HG03460 (cell line): ENCODE measurements at regions not wholly inside any gene's neighbourhood (a gene's known extent, or its start where the extent isn't known, plus 50 kb on each side); places are given as distances from the start of the nearest gene placed in this dataset.

Source experiments
- ATAC-seq: cut with Tn5 transposase; IDR thresholded peaks from one replicate; pipeline ENCODE4 v1.9.1; 2021; ENCODE audit not compliant: unreplicated experiment

DNA sequence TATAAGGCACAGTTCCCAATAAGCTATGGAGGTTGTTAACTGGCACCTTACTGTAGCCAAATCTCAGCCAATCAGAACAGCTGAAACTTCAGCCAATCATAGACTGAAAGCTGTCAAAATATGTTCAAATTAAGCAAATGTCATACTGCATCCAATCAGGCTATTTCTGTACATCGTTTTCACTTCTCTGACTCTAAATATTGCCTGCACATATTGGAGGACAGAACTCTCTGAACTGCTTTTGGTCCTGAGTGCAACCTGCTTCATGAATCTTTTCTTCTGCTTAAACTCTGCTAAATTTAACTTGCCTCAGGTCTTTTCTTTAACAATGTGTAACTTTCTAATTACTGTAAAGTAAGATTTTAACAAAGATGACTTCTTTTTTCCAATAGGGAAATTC lies 1198.9 kb upstream of the PCDH7 start:
- no peak for ATAC-seq

DNA sequence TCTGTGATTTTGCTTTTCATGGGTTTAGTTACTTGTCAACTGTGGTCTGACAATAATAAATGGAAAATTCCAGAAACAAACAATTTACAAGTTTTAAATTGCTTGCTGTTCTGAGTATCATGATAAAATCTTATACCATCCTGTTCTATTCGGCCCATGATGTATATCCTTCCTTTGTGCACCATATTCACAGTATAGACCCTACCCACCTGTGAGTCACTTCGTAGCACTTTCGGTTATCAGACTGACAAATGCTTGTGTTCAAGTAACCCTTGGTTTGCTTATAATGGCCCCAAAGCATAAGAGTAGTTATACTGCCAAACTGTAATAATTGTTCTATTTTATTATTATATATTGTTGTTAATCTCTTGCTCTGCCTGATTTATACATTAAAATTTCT lies 1183.4 kb upstream of the PCDH7 start:
- ATAC-seq: no peak

DNA sequence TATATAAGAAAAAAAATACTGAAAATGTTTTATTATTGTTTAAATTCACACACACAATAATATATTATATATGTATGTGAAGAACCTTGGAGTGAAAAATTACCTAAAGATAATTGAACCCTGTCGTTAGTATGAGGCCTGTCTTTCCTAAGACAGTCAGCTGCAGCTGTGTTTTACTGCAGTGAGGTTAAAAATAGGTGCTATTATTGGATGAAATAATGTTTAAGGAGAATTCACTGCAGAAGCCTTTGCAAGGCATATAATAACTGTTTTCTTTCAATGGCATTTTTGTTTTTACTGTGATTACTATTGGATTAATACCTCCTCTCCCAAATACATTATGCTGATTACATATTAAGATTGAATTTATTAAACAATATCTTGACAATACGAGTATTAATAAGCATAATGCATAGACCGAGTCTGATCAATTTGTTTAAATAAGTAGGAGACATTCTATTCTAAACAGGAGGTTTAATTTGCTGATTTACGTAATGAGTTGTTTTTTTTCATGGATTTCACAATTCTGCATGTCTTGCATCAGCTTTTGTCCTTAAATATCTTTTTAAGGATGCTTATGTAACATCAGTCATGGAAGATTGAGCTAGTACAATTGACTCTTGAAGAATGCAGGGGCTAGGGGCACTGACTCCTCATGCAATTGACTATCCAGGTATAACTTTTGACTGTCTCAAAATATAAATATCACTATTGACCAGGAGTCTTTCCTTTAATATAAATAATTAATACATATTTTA lies 1181.1 kb upstream of the PCDH7 start:
- ATAC-seq: no peak

DNA sequence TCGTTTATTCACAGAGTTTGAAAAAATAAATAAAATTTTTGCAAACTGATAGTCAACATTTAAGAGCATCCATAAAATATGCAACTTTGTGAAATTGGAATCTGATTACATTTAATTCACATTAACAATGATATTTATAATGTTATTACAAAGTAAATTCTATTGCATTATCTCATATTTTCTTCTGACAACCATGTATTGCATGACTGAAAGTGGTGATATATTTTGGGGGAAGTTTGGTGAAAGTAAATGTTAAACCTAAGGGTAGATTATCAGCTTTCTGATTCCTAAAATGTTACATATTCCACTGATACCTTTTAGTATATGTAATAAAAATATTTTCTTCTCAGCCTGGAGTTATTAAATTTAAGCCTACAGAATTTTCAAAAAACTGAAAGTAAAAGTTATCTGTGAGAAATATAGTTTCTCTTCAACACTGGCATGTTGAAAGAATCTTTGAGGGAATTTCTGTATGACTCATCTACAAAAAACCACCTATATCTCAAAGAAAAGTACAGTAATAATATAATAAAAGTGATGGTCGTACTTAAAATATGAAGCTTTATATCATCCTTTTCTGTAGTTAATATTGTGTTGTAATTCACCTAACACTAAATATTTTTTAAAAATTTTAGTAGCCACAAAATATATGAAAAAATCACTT lies 1179.6 kb upstream of the PCDH7 start:
- ATAC-seq: peak; percentile 82

DNA sequence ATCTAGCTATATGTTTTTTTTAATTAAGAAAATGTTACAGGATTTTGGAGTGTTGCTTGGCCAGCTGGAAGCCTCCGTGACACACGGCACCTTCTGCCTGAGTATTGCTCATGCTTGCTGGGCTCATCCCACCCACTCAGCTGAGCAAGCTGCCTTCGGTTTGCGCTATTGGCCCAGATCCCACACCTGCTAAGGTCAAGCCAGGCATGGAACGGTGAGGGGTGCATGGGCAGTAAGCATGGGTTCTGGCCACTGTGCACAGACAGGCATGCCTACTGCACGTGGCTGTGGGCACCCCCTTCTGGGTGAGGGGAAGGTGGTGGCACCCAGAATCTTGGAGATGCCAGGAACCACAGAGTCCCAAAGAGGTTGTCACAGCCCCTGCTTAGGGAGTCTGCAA lies 1178.4 kb upstream of the PCDH7 start:
- ATAC-seq: no peak

DNA sequence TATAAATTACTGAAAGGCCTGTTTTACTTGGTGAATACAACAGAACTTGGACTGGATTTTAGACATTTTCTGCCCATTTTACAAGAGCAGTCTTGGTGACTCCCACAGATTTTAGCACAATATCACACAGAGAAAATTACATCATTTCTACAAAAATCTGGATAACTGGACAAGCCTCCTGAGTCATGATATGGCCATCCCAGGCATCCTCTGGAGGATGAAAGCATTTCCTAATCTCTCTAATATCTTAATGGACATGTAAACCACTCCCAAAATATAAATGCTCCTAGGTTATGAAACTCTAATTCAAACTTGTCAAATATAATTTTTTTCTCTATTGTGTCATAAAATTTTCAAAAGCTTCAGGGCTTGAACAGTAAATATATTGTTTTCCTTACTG lies 1170.8 kb upstream of the PCDH7 start:
- no peak for ATAC-seq

DNA sequence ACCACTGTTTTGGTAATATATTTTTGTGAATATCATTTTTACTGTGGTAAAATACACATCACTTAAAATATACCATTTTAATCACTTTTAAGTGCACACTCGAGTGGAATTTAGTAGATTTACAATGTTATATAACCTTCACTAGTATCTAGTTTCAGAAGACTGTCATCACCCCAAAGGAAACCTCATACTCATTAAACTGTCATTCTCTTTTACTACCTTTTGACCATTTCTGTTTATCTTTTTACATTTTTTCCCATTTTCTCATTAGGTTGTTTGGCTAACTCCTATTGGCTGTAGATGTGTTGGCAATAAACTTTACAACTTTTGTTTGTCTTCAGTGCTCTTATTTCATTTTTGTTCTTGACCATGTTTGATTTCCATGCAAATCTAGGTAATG lies 1168.3 kb upstream of the PCDH7 start:
- ATAC-seq: no peak

DNA sequence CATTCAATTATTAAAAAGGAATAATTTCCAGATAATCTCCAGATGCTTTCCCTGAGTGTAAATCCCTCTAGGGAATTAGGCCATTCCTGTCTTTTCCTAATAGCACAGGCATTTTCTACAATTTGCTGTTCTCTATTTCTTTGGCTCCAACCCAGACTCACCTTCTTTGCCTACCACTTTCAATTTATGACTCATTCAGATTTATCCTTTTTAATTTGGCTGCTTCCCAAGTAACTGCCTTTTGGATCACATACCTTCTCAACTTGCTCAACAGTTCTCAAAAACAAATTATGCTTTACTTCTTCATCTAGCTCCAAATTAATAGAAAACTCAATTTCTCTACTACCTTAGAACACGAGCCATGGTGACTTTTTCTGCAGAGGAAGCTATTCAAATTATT lies 1166.3 kb upstream of the PCDH7 start:
- ATAC-seq: no peak

DNA sequence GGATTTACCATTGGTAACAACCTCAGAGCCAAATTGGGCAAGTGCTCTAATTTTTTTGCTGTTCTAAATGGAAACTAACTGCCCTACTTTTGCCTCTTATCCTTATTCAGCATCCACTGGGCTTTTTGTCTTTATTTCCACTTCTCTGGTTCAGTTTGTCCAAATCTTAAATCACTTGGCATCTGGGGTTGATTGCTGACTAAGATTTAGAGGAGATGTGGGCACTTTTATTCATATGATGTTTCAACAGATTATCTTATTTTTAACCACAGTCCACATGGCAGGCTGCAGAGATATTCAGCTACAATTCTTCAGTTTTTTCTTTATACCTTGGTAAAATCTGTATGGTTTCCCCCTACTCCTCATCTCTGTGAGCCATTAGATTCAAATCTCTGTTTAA lies 1161.4 kb upstream of the PCDH7 start:
- ATAC-seq: no peak

DNA sequence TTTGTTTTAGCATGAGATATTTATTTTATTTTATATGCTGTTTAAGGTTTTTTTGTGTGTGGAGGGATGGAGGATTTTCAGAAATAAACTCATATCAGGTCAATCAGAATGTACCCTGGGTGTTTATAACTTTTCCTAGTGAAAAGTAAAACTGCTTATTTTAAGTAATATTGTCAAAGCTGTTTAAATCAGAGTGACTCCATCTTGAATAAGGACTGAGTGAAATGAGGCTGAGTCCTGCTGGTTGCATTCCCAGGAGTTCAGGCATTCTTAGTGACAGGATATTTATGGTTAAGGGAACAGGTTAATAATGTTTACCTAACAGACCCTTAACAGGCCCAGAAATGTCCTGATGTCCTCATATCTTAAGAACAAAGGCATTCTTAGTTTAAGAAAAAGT lies 1160.9 kb upstream of the PCDH7 start:
- no peak for ATAC-seq

DNA sequence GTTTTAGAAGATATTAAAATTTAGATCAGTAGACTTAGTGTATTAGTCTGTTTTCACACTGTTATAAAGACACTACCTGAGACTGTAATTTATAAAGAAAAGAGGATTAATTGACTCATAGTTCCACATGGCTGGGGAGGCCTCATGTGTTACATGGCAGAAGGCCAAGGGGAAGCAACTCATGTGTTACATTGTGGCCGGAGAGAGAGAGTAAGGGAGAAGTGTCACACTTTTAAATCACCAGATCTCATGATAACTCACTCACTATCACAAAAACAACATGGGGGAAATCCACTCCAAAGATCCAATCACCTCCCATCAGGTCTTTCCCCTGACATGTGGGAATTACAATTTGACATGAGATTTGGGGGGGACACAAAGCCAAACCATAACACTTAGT lies 1159.7 kb upstream of the PCDH7 start:
- no peak for ATAC-seq

DNA sequence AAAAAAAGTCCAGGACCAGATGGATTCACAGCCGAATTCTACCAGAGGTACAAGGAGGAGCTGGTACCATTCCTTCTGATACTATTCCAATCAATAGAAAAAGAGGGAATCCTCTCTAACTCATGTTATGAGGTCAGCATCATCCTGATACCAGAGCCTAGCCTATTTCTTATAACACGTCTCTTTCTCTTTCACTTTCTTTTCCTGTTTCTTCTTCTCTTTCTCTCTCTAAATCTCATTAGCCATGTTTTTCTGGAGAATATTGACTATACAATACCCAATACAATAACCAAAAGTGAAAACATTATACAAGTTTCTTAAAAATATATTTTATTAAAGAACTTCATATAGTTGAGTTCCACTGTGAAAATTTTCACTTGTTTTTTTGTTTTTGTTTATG lies 1154.9 kb upstream of the PCDH7 start:
- no peak for ATAC-seq

DNA sequence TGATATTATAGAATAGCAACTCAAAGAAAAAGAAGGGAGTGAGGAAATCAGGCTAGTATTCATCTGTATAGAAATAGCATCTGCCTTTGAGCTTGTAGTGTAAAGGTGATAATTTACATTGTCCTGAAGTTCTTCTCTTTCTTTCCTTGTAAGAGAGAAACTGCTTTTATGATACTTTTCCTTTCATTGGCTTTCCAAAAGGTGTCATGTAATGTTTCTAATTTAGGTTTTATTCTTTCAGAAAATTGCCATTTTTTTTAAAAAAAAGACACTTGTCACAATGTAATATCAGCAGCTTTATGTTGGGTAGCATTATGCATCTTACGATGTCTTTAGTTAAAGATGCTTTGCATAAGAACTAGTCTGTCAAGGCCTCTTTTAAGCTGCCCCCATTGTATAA lies 1153.8 kb upstream of the PCDH7 start:
- no peak for ATAC-seq

DNA sequence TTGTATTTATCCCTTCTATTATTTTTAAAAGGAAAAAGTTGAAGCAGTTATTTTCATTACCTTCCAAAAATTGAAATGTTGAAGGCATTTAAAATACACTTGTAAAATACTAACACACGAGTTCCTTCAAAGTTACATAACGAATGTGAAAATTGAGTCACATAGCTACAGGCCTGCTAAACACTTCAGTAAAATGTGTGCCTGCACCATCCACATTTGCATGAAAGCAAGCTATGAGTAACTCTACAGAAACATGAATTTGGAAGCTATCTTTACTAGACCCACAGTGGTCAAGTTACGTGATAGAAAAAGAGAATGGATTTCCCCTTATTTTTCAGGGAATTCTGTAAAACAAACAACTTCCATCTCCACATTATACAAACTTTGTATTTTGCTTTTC lies 1148.8 kb upstream of the PCDH7 start:
- ATAC-seq: no peak

DNA sequence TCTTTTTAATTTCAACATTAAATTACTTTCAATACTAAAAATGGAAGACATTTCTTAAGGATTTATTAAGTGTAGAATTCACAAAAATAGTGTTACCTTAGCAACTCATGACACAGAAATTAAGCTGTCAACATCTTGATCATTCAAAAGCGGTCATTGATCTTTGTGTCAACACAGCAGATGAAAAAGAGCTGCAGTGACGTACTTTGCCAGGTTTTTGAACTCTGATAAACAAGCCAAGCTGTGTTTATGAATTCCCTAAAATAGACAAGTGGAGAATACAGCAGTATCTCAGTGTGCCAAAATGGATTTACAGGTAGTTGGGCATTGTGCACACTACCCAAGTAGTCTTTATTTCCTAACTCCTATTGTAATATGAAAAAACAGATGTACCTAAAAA lies 1141.8 kb upstream of the PCDH7 start:
- no peak for ATAC-seq

DNA sequence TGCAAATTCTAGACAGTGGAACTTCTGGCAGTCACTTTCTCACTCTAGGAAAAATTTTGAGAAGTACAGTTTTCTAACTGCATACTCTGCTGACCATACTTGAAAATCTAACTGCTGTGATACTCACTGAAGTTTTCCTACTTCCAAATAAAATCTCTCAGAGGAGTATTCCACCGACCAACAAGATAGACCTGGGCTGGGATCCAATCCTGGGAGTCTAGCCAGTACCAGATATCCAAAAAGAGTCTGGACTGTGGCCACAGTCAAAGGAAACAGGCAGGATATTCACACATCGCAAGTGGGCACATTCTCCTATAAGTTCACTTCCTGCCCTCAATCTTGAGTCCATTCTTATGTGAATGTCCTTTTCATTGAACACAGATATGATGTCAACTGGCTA lies 1138.7 kb upstream of the PCDH7 start:
- ATAC-seq: no peak

DNA sequence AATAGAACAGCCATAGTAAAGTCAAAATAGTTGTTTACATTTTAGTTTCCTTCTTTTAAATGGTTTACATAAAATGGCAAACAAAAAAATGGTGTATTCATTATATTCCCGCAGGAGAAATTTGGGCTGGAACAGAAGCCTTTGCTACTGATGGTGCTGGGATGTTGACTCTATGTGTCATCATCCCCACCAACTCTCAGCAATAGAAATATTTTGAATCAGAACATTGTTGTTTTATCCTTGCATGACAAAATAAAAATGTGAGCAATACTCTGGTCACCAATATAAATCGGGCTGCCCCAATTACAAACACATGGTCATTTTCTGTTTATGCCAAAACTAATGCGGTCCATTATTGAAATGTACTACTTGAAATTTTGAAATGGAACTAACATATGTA lies 1131.6 kb upstream of the PCDH7 start:
- ATAC-seq: no peak

DNA sequence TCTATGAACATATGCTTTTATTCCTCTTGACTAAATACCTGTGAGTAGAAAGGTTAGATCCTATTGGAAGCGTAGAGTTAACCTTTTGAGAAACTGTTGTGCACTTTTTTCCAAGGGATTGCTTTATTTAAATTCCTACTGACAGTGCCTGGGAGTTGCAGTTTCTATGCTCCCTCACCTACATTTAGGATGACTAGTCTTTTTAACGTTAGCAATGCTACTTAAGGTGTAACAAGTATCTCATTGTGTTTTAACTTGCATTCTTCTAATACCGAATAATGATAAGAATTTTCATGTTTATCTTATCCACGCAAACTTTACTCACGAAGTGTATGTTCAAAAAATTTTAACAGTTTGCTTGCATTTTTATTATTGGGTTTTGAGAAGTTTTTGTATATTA lies 1123.9 kb upstream of the PCDH7 start:
- ATAC-seq: no peak

DNA sequence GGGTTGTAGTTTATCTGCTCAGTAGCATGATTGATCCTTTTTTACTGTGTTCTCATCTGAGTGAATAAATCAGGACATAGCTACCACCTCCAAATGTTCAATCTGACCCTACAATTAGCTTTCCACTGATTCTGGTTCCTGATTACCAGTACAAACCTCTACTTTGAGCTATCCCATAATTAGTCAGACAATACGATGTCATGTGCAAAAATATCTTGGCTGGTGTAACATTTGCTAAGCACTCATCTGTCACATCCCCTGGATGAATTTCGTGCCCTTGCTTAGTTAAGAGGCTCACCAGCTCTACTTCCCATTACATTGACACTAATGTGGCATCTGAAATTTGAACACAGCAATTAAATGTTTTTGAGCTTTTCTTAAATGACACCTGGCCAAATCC lies 1101.0 kb upstream of the PCDH7 start:
- no peak for ATAC-seq

DNA sequence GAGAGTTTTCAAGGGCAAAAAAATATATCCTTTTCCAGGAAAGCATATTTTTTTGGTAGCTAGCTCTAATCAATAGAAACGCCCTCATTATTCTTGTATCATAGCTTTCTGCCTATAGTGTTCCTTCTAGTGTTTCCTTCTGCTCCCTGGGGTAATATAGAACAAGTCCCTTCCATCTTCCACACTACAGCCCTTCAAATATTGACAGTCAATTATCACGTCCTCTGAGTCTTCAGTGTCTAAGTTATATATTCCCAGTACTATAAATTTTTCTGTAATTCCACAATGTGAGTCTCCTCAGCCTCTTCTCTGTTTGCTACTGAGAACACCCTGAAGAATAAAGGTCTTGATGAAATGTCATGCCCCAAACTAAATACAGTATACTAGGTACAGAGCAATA lies 1088.0 kb upstream of the PCDH7 start:
- no peak for ATAC-seq

DNA sequence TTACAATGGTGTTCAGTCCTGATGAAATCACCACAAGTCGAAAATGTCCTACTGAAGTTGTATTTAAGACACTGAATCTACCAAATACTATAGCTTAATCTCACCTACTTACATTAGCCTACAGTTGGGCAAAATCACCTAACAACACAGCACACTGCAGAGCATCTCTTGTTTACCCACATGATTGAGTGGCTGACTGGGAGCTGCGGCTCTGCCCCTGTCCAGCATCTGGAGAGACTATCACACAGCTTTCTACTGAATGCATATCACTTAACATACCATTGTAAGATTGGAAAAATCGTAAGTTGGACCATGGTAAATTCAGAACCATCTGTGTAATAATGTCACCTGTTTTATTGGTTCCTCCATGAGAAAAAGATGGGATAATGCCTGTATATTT lies 1083.2 kb upstream of the PCDH7 start:
- no peak for ATAC-seq

DNA sequence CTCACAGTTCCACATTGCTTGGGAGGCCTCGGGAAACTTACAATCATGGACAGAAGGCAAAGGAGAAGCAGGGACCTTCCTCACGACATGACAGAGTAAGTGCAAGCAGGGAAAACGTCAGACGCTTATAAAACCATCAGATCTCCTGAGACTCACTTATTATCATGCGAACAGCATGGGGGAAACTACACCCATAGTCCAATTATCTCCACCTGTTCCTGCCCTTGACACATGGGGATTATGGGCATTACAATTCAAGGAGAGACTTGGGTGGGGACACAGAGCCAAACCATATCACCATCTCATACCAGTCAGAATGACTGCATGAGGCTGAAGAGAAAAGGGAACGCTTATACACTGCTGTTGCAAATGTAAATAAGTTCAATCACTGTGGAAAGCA lies 1066.9 kb upstream of the PCDH7 start:
- ATAC-seq: no peak

DNA sequence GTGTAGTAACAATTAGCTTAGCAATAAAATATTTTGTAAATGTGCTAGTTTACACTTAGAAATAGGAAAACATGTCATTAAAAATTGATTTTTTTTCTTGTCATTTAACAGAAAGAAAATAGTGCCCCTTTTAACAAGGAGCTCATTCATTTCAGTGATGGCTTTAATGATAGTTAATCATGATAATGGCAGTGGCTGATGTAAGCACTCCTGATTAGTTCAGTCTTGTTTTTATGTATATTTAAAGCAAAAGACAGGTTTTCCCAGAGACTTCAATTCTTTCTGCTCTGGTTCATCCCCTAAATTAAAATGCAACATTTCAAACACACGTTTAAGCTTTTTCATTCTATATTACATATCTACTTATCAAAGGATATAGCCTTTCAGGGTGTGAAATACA lies 1039.5 kb upstream of the PCDH7 start:
- ATAC-seq: no peak
